Right atrium auricular region (tissue), 2 donors: ENCODE measurements at regions not wholly inside any gene's neighbourhood (a gene's known extent, or its start where the extent isn't known, plus 50 kb on each side); places are given as distances from the start of the nearest gene placed in this dataset.

ENCODE experiments used
- DNase-seq: peaks from one replicate; pipeline ENCODE4 v3.0.0-alpha.2; 2019; ENCODE audit warnings: low spot score
- H3K27ac ChIP-seq, 2 donors: fragments of 200-600 bp; sonication (generic); 1 replicate in 1 of 2; 2 replicates in 1 of 2; pipeline ENCODE4 v1.5.1; 2016 to 2019
- H3K27me3 ChIP-seq, 2 donors: fragments of 200-600 bp; sonication (generic); one replicate each; pipeline versions ENCODE4 v1.5.1 to v1.6.0; 2017 to 2019
- H3K36me3 ChIP-seq: fragments of 200-600 bp; sonication (generic); one replicate; pipeline ENCODE4 v1.5.1; 2016
- H3K4me1 ChIP-seq, 2 donors: fragments of 200-600 bp; sonication (generic); one replicate each; pipeline versions ENCODE4 v1.5.1 to v1.6.0; 2017 to 2019
- H3K4me3 ChIP-seq, 2 donors: fragments of 200-600 bp; sonication (generic); 1 replicate in 1 of 2; 2 replicates in 1 of 2; pipeline ENCODE4 v1.5.1; 2017 to 2019; ENCODE audit warnings: mild to moderate bottlenecking in 1 of 2, moderate library complexity in 1 of 2
- H3K9me3 ChIP-seq, 2 donors: fragments of 200-600 bp; sonication (generic); one replicate each; pipeline ENCODE4 v1.5.1; 2019
- TF ChIP-seq, protein P1 (sequence below), 2 donors: fragments of 200-600 bp; sonication (generic); IDR thresholded peaks; one replicate each; pipeline ENCODE4 v1.5.1; 2019; ENCODE audit warnings: antibody characterized with exemption in 2 of 2

DNA sequence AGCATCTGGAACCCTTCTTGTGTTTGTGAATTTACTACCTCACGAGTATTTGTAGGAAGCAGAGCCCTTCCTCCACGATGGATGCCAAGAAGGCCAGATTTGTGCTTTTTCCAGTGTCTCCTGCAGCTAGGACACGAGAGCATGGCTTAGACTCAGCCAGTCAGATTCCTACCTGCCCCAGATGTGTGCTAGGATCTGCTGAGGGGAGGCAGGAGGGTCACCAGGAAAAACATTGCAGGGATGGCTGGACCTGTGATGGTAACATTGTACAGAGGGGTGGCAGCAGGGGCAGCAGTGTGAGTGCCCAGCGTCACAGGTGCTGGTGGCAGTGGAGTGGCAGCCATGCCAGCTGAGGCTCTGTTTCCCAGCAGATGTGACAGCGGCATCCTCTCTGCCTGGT is 285.3 kb downstream of the FAM43A start:
- TF ChIP-seq, protein P1, sequence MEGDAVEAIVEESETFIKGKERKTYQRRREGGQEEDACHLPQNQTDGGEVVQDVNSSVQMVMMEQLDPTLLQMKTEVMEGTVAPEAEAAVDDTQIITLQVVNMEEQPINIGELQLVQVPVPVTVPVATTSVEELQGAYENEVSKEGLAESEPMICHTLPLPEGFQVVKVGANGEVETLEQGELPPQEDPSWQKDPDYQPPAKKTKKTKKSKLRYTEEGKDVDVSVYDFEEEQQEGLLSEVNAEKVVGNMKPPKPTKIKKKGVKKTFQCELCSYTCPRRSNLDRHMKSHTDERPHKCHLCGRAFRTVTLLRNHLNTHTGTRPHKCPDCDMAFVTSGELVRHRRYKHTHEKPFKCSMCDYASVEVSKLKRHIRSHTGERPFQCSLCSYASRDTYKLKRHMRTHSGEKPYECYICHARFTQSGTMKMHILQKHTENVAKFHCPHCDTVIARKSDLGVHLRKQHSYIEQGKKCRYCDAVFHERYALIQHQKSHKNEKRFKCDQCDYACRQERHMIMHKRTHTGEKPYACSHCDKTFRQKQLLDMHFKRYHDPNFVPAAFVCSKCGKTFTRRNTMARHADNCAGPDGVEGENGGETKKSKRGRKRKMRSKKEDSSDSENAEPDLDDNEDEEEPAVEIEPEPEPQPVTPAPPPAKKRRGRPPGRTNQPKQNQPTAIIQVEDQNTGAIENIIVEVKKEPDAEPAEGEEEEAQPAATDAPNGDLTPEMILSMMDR (IDR thresholded peaks at IDR 0.05): no peak
- Histone ChIP-seq H3K4me3 (no peak overlapping the region), H3K4me1 (no peaks in the 10 kb centered on the region), H3K27me3 (no peaks in the 10 kb centered on the region), H3K36me3 (no peaks in the 10 kb centered on the region), H3K27ac (no peak overlapping the region), H3K9me3 (no peaks in the 10 kb centered on the region)
- peak; percentile 13 for DNase-seq

DNA sequence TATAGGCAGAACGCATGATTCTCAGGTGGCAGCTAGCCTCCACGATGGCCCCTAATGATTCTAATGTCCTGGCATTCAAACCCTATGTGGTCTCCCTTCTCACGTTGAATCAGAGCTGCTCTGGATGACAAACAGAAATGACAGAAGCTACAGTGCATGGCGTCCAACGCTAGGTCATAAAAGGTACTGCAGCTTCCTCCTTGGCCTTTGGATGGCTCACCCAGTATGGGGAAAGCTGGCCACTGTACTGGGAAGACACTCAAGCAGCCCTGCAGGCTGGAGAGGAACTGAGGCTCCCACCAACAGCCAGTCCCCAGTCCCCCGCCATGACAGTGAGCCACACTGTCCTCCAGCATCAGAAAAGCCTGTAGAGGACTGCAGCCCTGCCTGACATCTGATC is 286.3 kb downstream of the FAM43A start:
- Histone ChIP-seq H3K4me1 (no peaks in the 10 kb centered on the region), H3K27ac (no peak overlapping the region), H3K9me3 (no peaks in the 10 kb centered on the region), H3K27me3 (no peaks in the 10 kb centered on the region), H3K4me3 (no peak overlapping the region), H3K36me3 (no peaks in the 10 kb centered on the region)
- DNase-seq: peak; percentile 42
- TF ChIP-seq, protein P1 (IDR thresholded peaks at IDR 0.05): no peak

DNA sequence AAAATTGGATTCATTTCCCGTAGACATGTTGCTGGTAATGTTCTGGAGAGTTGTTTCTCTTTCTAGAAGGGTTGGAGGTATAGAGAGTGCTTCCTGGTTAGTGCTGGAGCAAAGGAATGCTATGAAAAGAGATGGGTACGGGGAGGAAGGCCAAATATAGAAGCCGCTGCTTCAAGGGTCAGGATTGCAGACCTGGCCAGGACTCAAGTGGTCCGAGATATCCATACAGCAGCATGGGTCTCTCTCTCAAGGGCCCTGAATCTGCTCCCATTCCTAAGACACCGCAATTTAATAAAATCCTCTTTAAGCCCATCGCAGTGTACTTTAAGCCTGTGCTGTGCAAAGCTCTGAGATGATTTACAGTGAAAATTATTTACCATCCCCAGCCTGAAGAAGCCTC is 287.0 kb downstream of the FAM43A start:
- DNase-seq: peak; percentile 1
- no peak overlapping the region for H3K27ac ChIP-seq
- TF ChIP-seq, protein P1 (IDR thresholded peaks at IDR 0.05): no peak
- H3K4me1 ChIP-seq: no peaks in the 10 kb centered on the region
- no peak overlapping the region for H3K4me3 ChIP-seq
- H3K9me3 ChIP-seq: no peaks in the 10 kb centered on the region
- no peaks in the 10 kb centered on the region for H3K36me3 ChIP-seq
- no peaks in the 10 kb centered on the region for H3K27me3 ChIP-seq

DNA sequence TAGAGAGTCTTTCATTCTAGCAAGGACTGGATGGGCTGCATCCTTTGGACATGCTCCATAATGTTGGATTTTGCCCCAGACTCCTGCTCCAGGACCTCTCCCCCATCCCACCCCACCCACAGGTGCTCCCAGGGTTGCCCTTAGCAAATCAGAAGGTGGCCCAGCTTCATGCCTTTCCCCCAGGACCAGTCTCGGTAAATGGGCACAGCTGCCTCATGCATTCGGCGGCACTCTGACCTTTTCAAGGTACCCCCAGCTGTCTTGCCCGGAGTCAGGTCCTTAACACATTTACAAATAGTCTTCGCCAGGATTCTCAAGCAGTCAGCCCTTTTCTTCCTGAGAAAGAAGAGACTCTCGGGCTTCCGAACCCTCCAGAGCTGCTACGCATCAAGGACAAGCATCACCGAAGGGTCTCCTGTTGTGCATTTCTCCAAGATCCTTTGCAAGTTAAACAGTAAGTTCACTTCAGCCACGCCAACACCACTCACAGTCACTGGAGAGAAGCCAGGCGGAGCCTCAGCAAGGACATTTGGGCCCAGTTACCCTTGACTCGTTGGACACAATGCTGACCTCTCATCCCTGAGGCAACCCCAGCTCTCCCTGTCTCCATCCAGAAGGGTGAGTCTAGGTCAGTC is 287.8 kb downstream of the FAM43A start:
- Histone ChIP-seq H3K4me1 (no peaks in the 10 kb centered on the region), H3K36me3 (no peaks in the 10 kb centered on the region), H3K27me3 (no peaks in the 10 kb centered on the region), H3K27ac (no peak overlapping the region), H3K4me3 (no peak overlapping the region), H3K9me3 (no peaks in the 10 kb centered on the region)
- DNase-seq: peak; percentile 55
- TF ChIP-seq, protein P1 (IDR thresholded peaks at IDR 0.05): no peak

DNA sequence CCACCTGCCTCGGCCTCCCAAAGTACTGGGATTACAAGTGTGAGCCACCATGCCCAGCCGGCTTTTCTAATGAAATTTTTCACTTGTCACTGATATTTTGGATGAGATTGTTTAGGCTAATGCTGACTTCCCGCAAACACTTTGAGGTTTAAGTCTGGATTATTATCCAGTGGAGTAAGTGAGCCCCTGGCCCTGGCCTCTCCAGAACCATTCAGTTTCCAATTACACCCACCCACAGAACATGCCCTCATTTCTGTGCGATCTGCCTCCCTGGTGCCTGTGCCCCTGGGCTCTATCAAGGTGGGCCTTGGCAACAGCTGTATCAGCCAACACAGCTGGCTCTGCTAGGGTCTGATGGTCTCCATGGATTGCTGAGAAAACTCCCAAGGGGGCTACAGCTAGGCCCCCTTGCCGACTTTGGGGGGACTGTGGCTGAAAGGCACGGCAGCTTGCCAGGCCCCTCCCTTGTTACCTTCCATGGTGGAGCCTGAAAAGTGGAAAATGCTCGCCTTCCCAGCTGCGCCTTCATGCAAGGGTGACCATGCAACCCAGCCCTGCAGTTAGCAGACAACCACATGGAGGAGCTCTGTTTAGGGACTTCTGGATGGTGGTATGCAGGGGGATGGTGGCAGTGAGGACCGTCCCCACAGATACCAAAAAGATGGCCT is 288.9 kb downstream of the FAM43A start:
- Histone ChIP-seq H3K36me3 (no peaks in the 10 kb centered on the region), H3K27ac (no peak overlapping the region), H3K9me3 (no peaks in the 10 kb centered on the region), H3K4me1 (no peaks in the 10 kb centered on the region), H3K27me3 (no peaks in the 10 kb centered on the region), H3K4me3 (no peak overlapping the region)
- peak; percentile 26 for DNase-seq
- TF ChIP-seq, protein P1 (IDR thresholded peaks at IDR 0.05): no peak
